Ishikawa (cell line): ENCODE measurements at regions not wholly inside any gene's neighbourhood (a gene's known extent, or its start where the extent isn't known, plus 50 kb on each side); places are given as distances from the start of the nearest gene placed in this dataset.

ENCODE experiments used
- CEBPB ChIP-seq: IDR thresholded peaks from 2 replicates; pipeline ENCODE4 v1.6.1; 2012
- CREB1 ChIP-seq: IDR thresholded peaks from 2 replicates; pipeline ENCODE4 v1.6.1; 2012; ENCODE audit warnings: low read depth
- EGR1 ChIP-seq: IDR thresholded peaks from 2 replicates; pipeline ENCODE4 v1.6.1; 2012
- EP300 ChIP-seq: IDR thresholded peaks from 2 replicates; pipeline ENCODE4 v1.6.1; 2012; ENCODE audit warnings: borderline replicate concordance
- FOXM1 ChIP-seq: IDR thresholded peaks from 2 replicates; pipeline ENCODE4 v1.6.1; 2012; ENCODE audit warnings: low read depth, borderline replicate concordance
- MAX ChIP-seq: IDR thresholded peaks from 2 replicates; pipeline ENCODE4 v1.6.1; 2012
- NFIC ChIP-seq: IDR thresholded peaks from 2 replicates; pipeline ENCODE4 v1.6.1; 2012
- RAD21 ChIP-seq: IDR thresholded peaks from 2 replicates; pipeline ENCODE4 v1.6.1; 2012; ENCODE audit warnings: low read depth
- TAF1 ChIP-seq: IDR thresholded peaks from 2 replicates; pipeline ENCODE4 v1.6.1; 2012; ENCODE audit warnings: low read depth, mild to moderate bottlenecking
- TCF12 ChIP-seq: IDR thresholded peaks from 2 replicates; pipeline ENCODE4 v1.6.1; 2012; ENCODE audit warnings: low read depth
- TEAD4 ChIP-seq: IDR thresholded peaks from 2 replicates; pipeline ENCODE4 v1.6.1; 2012
- YY1 ChIP-seq: IDR thresholded peaks from 2 replicates; pipeline ENCODE4 v1.6.1; 2012; ENCODE audit warnings: low read depth
- ZBTB7A ChIP-seq: IDR thresholded peaks from 2 replicates; pipeline ENCODE4 v1.6.1; 2012; ENCODE audit warnings: low read depth
- TF ChIP-seq, protein P1 (sequence below): IDR thresholded peaks from 2 replicates; pipeline ENCODE4 v1.6.1; 2012; ENCODE audit warnings: low read depth, mild to moderate bottlenecking
- TF ChIP-seq, protein P2 (sequence below): IDR thresholded peaks from 2 replicates; pipeline ENCODE4 v1.6.1; 2012

DNA sequence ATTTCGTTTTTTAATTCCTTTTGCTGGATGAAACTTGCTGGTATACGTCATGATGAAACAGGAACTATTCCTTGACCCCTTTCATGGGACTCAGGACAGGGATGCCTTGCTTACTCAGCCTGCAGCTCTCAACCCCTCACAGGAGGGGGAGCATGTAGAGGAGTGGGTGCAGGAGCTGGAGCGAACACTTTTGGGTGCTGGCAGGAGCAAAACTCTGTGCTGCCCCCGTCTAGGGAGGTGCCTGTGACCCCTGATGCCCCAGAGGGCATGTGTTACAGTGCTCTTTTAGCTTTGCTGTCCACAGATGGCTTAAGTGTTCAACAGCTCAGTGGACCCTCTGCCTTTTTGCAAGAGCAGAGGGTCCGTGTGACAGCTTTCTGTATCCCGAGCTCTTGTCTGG is 56.8 kb upstream of the TEX13C start:
- TF ChIP-seq NFIC (no peak), RAD21 (no peak), FOXM1 (no peak), TAF1 (no peak), ZBTB7A (no peak), CEBPB (no peak), TEAD4 (no peak), TCF12 (no peak), CREB1 (no peak), YY1 (no peak), EP300 (no peak), MAX (no peak), EGR1 (no peak)
- TF ChIP-seq, protein P1, sequence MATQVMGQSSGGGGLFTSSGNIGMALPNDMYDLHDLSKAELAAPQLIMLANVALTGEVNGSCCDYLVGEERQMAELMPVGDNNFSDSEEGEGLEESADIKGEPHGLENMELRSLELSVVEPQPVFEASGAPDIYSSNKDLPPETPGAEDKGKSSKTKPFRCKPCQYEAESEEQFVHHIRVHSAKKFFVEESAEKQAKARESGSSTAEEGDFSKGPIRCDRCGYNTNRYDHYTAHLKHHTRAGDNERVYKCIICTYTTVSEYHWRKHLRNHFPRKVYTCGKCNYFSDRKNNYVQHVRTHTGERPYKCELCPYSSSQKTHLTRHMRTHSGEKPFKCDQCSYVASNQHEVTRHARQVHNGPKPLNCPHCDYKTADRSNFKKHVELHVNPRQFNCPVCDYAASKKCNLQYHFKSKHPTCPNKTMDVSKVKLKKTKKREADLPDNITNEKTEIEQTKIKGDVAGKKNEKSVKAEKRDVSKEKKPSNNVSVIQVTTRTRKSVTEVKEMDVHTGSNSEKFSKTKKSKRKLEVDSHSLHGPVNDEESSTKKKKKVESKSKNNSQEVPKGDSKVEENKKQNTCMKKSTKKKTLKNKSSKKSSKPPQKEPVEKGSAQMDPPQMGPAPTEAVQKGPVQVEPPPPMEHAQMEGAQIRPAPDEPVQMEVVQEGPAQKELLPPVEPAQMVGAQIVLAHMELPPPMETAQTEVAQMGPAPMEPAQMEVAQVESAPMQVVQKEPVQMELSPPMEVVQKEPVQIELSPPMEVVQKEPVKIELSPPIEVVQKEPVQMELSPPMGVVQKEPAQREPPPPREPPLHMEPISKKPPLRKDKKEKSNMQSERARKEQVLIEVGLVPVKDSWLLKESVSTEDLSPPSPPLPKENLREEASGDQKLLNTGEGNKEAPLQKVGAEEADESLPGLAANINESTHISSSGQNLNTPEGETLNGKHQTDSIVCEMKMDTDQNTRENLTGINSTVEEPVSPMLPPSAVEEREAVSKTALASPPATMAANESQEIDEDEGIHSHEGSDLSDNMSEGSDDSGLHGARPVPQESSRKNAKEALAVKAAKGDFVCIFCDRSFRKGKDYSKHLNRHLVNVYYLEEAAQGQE, result no peak
- TF ChIP-seq, protein P2, sequence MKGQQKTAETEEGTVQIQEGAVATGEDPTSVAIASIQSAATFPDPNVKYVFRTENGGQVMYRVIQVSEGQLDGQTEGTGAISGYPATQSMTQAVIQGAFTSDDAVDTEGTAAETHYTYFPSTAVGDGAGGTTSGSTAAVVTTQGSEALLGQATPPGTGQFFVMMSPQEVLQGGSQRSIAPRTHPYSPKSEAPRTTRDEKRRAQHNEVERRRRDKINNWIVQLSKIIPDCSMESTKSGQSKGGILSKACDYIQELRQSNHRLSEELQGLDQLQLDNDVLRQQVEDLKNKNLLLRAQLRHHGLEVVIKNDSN, result no peak

- no peak for TF ChIP-seq CREB1
- no peak for TF ChIP-seq NFIC
- TF ChIP-seq RAD21, result no peak
- no peak for TF ChIP-seq EP300
- no peak for TF ChIP-seq FOXM1
- TF ChIP-seq, protein P1, result no peak
- no peak for TF ChIP-seq ZBTB7A
- TF ChIP-seq YY1, result no peak
- TF ChIP-seq, protein P2, result no peak
- TF ChIP-seq CEBPB, result no peak
- no peak for TF ChIP-seq TAF1
- TF ChIP-seq EGR1, result no peak
- TF ChIP-seq TCF12, result no peak
- TF ChIP-seq MAX, result no peak
- no peak for TF ChIP-seq TEAD4
Observed at GRCh38 chrX:125266153-125266660, 53.5 kb upstream of the TEX13C start.
